Omental fat pad (tissue), 3 donors: ENCODE measurements at regions not wholly inside any gene's neighbourhood (a gene's known extent, or its start where the extent isn't known, plus 50 kb on each side); places are given as distances from the start of the nearest gene placed in this dataset.
"Not testable (repeated sequence)": the region's sequence is repeated elsewhere in the genome, so short reads cannot be mapped to it uniquely, and the experiment has no call there.

ENCODE experiments used
- ATAC-seq: fragments of 150-250 bp; one replicate; pipeline ENCODE4 v1.9.1; 2016; ENCODE audit warnings: mild to moderate bottlenecking, moderate library complexity; ENCODE audit not compliant: low FRiP score
- DNase-seq: peaks from one replicate; pipeline ENCODE4 v3.0.0-alpha.2; 2019; ENCODE audit warnings: low spot score
- TF ChIP-seq, protein P1 (sequence below), 3 donors: fragments of 450-650 bp; IDR thresholded peaks; one replicate each; pipeline ENCODE4 v1.5.1; 2016 to 2017; ENCODE audit warnings: antibody characterized with exemption in 3 of 3, mild to moderate bottlenecking in 3 of 3, moderate library complexity in 2 of 3

DNA sequence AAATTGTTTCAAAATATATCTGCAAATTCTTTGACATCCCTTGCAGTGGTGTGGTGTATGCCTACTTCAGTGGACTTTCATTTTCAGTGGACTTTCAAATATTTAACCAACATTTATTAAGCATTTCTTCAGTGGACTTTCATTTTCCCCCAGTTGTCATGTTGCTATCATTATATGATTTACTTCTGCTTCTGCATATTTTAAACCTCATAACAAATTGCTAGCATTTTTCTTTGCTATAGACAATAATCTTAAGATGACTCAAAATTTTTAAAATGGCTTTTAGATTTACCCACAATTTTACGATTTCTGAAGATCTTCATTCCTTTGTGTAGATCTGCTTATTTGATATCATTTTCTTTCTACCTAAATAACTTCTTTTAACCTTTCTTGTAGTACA, 592.7 kb upstream of the SLC35B3 start:
- TF ChIP-seq, protein P1, sequence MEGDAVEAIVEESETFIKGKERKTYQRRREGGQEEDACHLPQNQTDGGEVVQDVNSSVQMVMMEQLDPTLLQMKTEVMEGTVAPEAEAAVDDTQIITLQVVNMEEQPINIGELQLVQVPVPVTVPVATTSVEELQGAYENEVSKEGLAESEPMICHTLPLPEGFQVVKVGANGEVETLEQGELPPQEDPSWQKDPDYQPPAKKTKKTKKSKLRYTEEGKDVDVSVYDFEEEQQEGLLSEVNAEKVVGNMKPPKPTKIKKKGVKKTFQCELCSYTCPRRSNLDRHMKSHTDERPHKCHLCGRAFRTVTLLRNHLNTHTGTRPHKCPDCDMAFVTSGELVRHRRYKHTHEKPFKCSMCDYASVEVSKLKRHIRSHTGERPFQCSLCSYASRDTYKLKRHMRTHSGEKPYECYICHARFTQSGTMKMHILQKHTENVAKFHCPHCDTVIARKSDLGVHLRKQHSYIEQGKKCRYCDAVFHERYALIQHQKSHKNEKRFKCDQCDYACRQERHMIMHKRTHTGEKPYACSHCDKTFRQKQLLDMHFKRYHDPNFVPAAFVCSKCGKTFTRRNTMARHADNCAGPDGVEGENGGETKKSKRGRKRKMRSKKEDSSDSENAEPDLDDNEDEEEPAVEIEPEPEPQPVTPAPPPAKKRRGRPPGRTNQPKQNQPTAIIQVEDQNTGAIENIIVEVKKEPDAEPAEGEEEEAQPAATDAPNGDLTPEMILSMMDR (IDR thresholded peaks at IDR 0.05): no peak
- ATAC-seq: no peak
- DNase-seq: no peak

GRCh38 chr6:9025796-9026394, 590.5 kb upstream of the SLC35B3 start:
- no peak for ATAC-seq
- no peak for DNase-seq
- TF ChIP-seq, protein P1 (IDR thresholded peaks at IDR 0.05): no peak

GRCh38 chr6:9025228-9025627, 589.9 kb upstream of the SLC35B3 start:
- ATAC-seq (no peak), DNase-seq (no peak)
- TF ChIP-seq, protein P1 (IDR thresholded peaks at IDR 0.05): no peak

GRCh38 chr6:9024246-9024645, 588.9 kb upstream of the SLC35B3 start:
- not testable (repeated sequence) for DNase-seq, ATAC-seq

DNA sequence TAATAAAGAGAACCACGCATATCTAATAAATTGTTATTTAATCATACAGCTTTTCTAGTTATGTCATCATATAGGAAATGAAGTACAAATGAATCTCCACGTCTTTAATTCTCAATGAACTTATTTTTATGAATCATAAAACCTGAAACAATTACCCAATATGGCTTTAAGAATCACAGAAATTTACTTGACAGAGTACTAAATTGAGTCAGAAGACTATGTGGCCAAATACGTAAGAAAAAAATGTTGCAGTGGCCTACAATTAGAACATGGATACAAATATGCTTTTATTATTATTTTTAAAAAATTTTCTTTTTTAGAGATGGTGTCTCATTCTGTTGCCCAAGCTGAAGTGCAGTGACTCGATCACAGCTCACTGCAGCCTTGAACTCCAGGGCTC, 584.7 kb upstream of the SLC35B3 start:
- ATAC-seq: no peak
- TF ChIP-seq, protein P1 (IDR thresholded peaks at IDR 0.05): no peak
- DNase-seq: no peak

- ATAC-seq: no peak
- no peak for DNase-seq
- TF ChIP-seq, protein P1 (IDR thresholded peaks at IDR 0.05): no peak
These were observed 574.6 kb upstream of the SLC35B3 start for GRCh38 chr6:9009931-9010330.

DNA sequence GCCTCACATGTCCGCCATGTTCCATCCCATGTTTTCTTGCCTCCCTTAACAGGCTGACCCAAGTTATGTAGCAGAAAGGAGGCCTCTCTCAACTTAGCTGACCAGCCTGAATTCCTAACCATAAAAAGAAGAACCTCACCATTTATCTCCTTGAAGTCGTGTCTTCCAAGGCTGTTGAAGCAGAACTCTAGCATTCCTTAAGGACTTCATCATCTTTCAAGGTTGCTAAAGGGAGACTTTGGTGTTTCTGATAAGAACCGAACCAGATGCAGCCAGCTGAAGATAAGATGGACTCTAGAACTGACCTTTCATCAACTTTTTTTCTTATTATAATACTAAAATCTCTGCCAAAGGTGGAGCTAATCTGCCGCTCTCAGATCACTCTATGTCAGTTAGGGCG, 571.7 kb upstream of the SLC35B3 start:
- TF ChIP-seq, protein P1 (IDR thresholded peaks at IDR 0.05): no peak
- DNase-seq (no peak), ATAC-seq (no peak)

DNA sequence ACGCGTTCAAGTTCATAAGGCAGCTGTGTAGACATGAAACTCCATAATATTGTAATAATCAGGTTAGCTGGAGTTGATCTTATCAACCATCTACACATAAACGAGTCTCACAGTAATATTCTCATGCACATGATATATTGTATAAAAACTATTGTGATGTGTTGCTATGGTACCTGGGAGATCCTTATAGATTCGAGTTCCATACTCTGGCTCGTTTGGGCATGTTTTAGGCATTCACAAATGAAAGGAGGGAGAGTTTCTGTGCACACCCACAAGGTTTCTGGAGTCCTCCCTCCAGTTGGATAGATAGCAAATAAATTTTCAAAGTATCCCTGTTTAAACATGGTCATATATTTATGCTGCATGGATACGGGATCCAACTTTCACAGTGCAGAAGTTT, 567.5 kb upstream of the SLC35B3 start:
- DNase-seq (no peak), ATAC-seq (no peak)
- TF ChIP-seq, protein P1 (IDR thresholded peaks at IDR 0.05): no peak
